SK-N-SH (cell line): ENCODE measurements at regions not wholly inside any gene's neighbourhood (a gene's known extent, or its start where the extent isn't known, plus 50 kb on each side); places are given as distances from the start of the nearest gene placed in this dataset.

Experiments used
- CTCF ChIA-PET: fragments of 300-600, 350-600 bp; formaldehyde crosslinking; extraction: SDS; loops from one replicate; lab custom pipeline; 2021; lab: Yijun Ruan, JAX
- POLR2A ChIA-PET: fragments of 350-600 bp; sonication (Branson Sonifier 250); formaldehyde crosslinking; extraction: SDS; loops from one replicate; lab custom pipeline; 2020; ENCODE audit warnings: antibody characterized with exemption, inconsistent platforms; lab: Yijun Ruan, JAX
- DNase-seq: peaks from one replicate; pipeline ENCODE4 v3.0.0; 2012
- H2AFZ ChIP-seq: fragments of 200-600 bp; sonication (generic); 2 replicates; pipeline ENCODE4 v1.8.1; 2016; ENCODE audit warnings: antibody characterized with exemption, mild to moderate bottlenecking, low read depth
- H3F3A ChIP-seq: fragments of 200-600 bp; sonication (generic); replicated peaks from 2 replicates; pipeline ENCODE3; 2016; ENCODE audit warnings: antibody characterized with exemption, mild to moderate bottlenecking; ENCODE audit not compliant: insufficient read depth
- H3K27ac ChIP-seq, 2 experiments: fragments of 200-500 bp in 1 of 2; fragments of 200-600 bp in 1 of 2; sonication (Bioruptor generic) in 1 of 2; sonication (generic), shearing (Covaris generic) in 1 of 2; 2 replicates each; pipeline versions ENCODE4 v1.5.1 to v1.6.1; 2014 to 2016; ENCODE audit warnings: low read depth in 2 of 2, inconsistent platforms in 1 of 2, low read length in 1 of 2, mild to moderate bottlenecking in 1 of 2, mixed read lengths in 1 of 2
- H3K27me3 ChIP-seq: fragments of 200-600 bp; sonication (generic), shearing (Covaris generic); 2 replicates; pipeline ENCODE4 v1.6.1; 2016; ENCODE audit warnings: mixed run types; ENCODE audit not compliant: insufficient read depth
- H3K36me3 ChIP-seq, 2 experiments: fragments of 200-500 bp in 1 of 2; fragments of 200-600 bp in 1 of 2; sonication (Bioruptor generic) in 1 of 2; sonication (generic) in 1 of 2; replicated peaks in 1 of 2; 2 replicates each; pipeline versions ENCODE3 to v1.5.1; 2014 to 2016; ENCODE audit warnings: low read length in 1 of 2, mild to moderate bottlenecking in 1 of 2; ENCODE audit not compliant: insufficient read depth in 2 of 2, control insufficient read depth in 1 of 2
- H3K4me1 ChIP-seq, 2 experiments: fragments of 200-500 bp in 1 of 2; fragments of 200-600 bp in 1 of 2; sonication (Bioruptor generic) in 1 of 2; sonication (generic), shearing (Covaris generic) in 1 of 2; 2 replicates each; pipeline versions ENCODE4 v1.5.1 to v1.6.1; 2014 to 2016; ENCODE audit warnings: low read depth in 1 of 2, low read length in 1 of 2, mixed run types in 1 of 2; ENCODE audit not compliant: insufficient read depth in 2 of 2, control insufficient read depth in 1 of 2
- H3K4me2 ChIP-seq: fragments of 200-600 bp; sonication (generic), shearing (Covaris generic); 2 replicates; pipeline ENCODE4 v1.6.1; 2017; ENCODE audit warnings: mixed run types
- H3K4me3 ChIP-seq, 2 experiments: fragments of 200-500 bp in 1 of 2; fragments of 200-600 bp in 1 of 2; sonication (Bioruptor generic) in 1 of 2; sonication (generic), shearing (Covaris generic) in 1 of 2; 2 replicates each; pipeline versions ENCODE4 v1.5.1 to v1.8.1; 2014 to 2016; ENCODE audit warnings: low read depth in 2 of 2, inconsistent platforms in 1 of 2, low read length in 1 of 2, mild to moderate bottlenecking in 1 of 2, mixed read lengths in 1 of 2, moderate library complexity in 1 of 2
- H3K79me2 ChIP-seq: fragments of 200-600 bp; sonication (generic); 2 replicates; pipeline ENCODE4 v1.8.1; 2017; ENCODE audit warnings: mild to moderate bottlenecking; ENCODE audit not compliant: insufficient read depth
- H3K9ac ChIP-seq: fragments of 200-600 bp; sonication (generic); 2 replicates; pipeline ENCODE4 v1.6.1; 2017; ENCODE audit warnings: mixed run types
- H3K9me2 ChIP-seq: fragments of 200-600 bp; sonication (generic); 2 replicates; pipeline ENCODE4 v1.6.1; 2017; ENCODE audit warnings: mixed run types
- H3K9me3 ChIP-seq: fragments of 200-600 bp; sonication (generic); 2 replicates; pipeline ENCODE4 v1.6.1; 2017; ENCODE audit warnings: mixed run types, mild to moderate bottlenecking, moderate library complexity
- H4K20me1 ChIP-seq: fragments of 200-600 bp; sonication (generic); 2 replicates; pipeline ENCODE4 v1.6.1; 2017; ENCODE audit warnings: mild to moderate bottlenecking, mixed run types; ENCODE audit not compliant: insufficient read depth
- CHD2 ChIP-seq: fragments of 150-350 bp; IDR thresholded peaks from 2 replicates; pipeline ENCODE4 v1.6.1; 2018; ENCODE audit warnings: low read length; ENCODE audit not compliant: partially characterized antibody
- CTCF ChIP-seq: fragments of 200-600 bp; sonication (generic); IDR thresholded peaks from 2 replicates; pipeline ENCODE4 v1.6.1; 2017; ENCODE audit warnings: antibody characterized with exemption, mild to moderate bottlenecking, moderate library complexity
- EZH2phosphoT487 ChIP-seq: fragments of 200-600 bp; sonication (generic); IDR thresholded peaks from 2 replicates; pipeline ENCODE4 v1.6.1; 2017; ENCODE audit warnings: low read depth, mixed run types, mild to moderate bottlenecking, antibody characterized with exemption, moderate library complexity, borderline replicate concordance
- GATA2 ChIP-seq: sonication (generic); formaldehyde crosslinking; IDR thresholded peaks from 2 replicates; pipeline ENCODE4 v1.5.0; 2020; ENCODE audit warnings: mild to moderate bottlenecking, missing genetic modification reagents
- IRF3 ChIP-seq: fragments of 150-350 bp; IDR thresholded peaks from 2 replicates; pipeline ENCODE4 v1.6.1; 2016; ENCODE audit warnings: mild to moderate bottlenecking, low read depth, low read length
- JUND ChIP-seq: IDR thresholded peaks from 2 replicates; pipeline ENCODE4 v1.4.0; 2012
- MXI1 ChIP-seq: IDR thresholded peaks from 2 replicates; pipeline ENCODE4 v1.6.1; 2012; ENCODE audit warnings: mild to moderate bottlenecking, low read depth, low read length, improper control_type of control experiment
- NRF1 ChIP-seq: IDR thresholded peaks from 2 replicates; pipeline ENCODE4 v1.6.1; 2012; ENCODE audit warnings: low read depth, mild to moderate bottlenecking, low read length
- TCF12 ChIP-seq: IDR thresholded peaks from 2 replicates; pipeline ENCODE4 v1.4.0; 2012
- TEAD4 ChIP-seq: IDR thresholded peaks from 2 replicates; pipeline ENCODE4 v1.4.0; 2012; ENCODE audit warnings: mild to moderate bottlenecking, borderline replicate concordance; ENCODE audit not compliant: insufficient read depth
- WGBS: methylation state at CpG from one replicate; pipeline ENCODE4 v1.1.6; 2017; ENCODE audit warnings: low lambda C conversion rate; 5-methylcytosine and 5-hydroxymethylcytosine counted together
- TF ChIP-seq, protein P1 (sequence below): IDR thresholded peaks from 2 replicates; pipeline ENCODE4 v1.4.0; 2012; ENCODE audit warnings: low read depth
- TF ChIP-seq, protein P2 (sequence below): IDR thresholded peaks from 2 replicates; pipeline ENCODE4 v1.6.1; 2012; ENCODE audit warnings: mild to moderate bottlenecking, low read depth, low read length, moderate library complexity

- Histone ChIP-seq H3F3A (no peaks in the 10 kb centered on the region), H3K4me2 (no peak overlapping the region), H3K9ac (no peak overlapping the region), H3K9me2 (no peaks in the 10 kb centered on the region), H3K9me3 (no peaks in the 10 kb centered on the region), H3K27ac (no peak overlapping the region), H3K4me3 (no peak overlapping the region), H3K36me3 (no peaks in the 10 kb centered on the region), H4K20me1 (no peaks in the 10 kb centered on the region), H3K79me2 (no peaks in the 10 kb centered on the region), H3K4me1 (no peaks in the 10 kb centered on the region), H3K27me3 (no peaks in the 10 kb centered on the region), H2AFZ (no peak overlapping the region)
- DNase-seq = no peak
- ChIA-PET POLR2A (no interaction called here), CTCF (no interaction called here)
- TF ChIP-seq MXI1 (no peak), NRF1 (no peak)
- 25% methylated on average over 8 of the region's 8 CpGs for WGBS
Observed at GRCh38 chr18:78557371-78557770, 422.2 kb upstream of the SALL3 start.

DNA sequence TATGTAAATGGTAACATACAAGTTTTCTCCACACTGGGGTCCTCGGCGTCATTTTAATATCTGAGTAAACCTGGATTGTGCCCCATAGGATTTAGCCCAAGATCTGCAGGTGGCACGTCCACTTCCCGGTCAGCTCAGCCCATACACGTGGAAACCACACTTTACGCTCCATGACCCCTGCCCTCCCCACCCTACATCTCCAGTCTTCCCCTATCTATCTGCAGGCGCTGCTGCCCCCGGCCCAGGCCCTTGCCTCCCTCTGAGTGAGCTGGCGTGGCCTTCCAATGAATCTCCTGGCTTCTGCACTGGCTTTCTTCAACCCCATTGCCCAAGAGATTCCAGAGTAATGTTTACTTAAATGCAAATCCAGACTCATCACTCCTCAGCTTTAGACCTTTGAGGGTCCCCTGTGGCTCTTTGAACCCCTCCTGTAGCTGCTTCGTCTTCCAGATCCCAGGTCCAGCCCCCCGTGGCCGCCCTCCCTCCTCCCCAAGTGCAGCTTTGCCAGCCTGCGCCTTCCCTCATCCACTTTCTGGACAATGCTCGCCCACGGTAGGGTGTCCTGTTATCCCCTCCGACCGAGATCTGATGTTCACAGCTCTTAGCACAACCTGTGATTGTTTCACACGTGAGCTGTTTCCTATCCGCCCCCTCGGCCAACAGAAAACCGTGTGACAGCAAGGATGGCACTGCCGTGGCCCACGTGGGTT lies 421.4 kb upstream of the SALL3 start:
- H3K9me2 ChIP-seq = no peaks in the 10 kb centered on the region
- no peak for TF ChIP-seq EZH2phosphoT487
- TF ChIP-seq CTCF = no peak
- TF ChIP-seq CHD2 = no peak
- TF ChIP-seq, protein P1, sequence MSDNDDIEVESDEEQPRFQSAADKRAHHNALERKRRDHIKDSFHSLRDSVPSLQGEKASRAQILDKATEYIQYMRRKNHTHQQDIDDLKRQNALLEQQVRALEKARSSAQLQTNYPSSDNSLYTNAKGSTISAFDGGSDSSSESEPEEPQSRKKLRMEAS = no peak
- no peak for TF ChIP-seq TCF12
- TF ChIP-seq, protein P2, sequence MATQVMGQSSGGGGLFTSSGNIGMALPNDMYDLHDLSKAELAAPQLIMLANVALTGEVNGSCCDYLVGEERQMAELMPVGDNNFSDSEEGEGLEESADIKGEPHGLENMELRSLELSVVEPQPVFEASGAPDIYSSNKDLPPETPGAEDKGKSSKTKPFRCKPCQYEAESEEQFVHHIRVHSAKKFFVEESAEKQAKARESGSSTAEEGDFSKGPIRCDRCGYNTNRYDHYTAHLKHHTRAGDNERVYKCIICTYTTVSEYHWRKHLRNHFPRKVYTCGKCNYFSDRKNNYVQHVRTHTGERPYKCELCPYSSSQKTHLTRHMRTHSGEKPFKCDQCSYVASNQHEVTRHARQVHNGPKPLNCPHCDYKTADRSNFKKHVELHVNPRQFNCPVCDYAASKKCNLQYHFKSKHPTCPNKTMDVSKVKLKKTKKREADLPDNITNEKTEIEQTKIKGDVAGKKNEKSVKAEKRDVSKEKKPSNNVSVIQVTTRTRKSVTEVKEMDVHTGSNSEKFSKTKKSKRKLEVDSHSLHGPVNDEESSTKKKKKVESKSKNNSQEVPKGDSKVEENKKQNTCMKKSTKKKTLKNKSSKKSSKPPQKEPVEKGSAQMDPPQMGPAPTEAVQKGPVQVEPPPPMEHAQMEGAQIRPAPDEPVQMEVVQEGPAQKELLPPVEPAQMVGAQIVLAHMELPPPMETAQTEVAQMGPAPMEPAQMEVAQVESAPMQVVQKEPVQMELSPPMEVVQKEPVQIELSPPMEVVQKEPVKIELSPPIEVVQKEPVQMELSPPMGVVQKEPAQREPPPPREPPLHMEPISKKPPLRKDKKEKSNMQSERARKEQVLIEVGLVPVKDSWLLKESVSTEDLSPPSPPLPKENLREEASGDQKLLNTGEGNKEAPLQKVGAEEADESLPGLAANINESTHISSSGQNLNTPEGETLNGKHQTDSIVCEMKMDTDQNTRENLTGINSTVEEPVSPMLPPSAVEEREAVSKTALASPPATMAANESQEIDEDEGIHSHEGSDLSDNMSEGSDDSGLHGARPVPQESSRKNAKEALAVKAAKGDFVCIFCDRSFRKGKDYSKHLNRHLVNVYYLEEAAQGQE = no peak
- TF ChIP-seq IRF3 = no peak
- no peak for TF ChIP-seq TEAD4
- TF ChIP-seq GATA2 = no peak
- no peak for TF ChIP-seq JUND
- TF ChIP-seq, all 33 proteins: peak for 0
- no peaks in the 10 kb centered on the region for H3F3A ChIP-seq
- H2AFZ ChIP-seq = no peak overlapping the region
- no peak for DNase-seq
- H3K27me3 ChIP-seq = no peaks in the 10 kb centered on the region
- no peak overlapping the region for H3K4me2 ChIP-seq
- H3K36me3 ChIP-seq = no peaks in the 10 kb centered on the region
- H3K27ac ChIP-seq = no peak overlapping the region
- 13% methylated on average over 22 of the region's 23 CpGs for WGBS
- H3K4me3 ChIP-seq = no peak overlapping the region
- H3K9me3 ChIP-seq = no peaks in the 10 kb centered on the region
- H3K9ac ChIP-seq = no peak overlapping the region
- no peaks in the 10 kb centered on the region for H4K20me1 ChIP-seq
- CTCF ChIA-PET = no interaction called here
- H3K4me1 ChIP-seq = no peaks in the 10 kb centered on the region
- H3K79me2 ChIP-seq = no peaks in the 10 kb centered on the region
- POLR2A ChIA-PET = no interaction called here
